ENCODE measurements at regions not wholly inside any gene's neighbourhood (a gene's known extent, or its start where the extent isn't known, plus 50 kb on each side); places are given as distances from the start of the nearest gene placed in this dataset.

DNA sequence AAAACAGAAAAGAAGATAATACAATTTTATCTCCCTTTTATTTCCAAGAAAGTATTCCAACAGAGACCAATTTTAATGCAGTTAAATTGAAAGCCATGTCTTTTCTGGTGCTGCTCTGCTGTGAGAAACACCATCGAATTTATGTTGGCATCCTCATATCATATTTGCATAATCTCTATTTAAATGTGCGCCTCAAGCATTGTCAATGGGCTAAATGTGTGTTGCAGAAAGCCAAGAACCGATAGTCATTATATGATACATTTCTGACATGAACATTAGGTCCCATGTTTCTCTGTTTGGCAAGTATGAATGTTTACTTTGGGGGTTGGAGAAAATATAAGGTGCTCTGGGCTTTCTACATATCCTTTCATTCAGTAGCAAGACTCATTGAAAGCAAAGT is 1023.5 kb upstream of the CELF2 start:
- no peak overlapping the region for H3K27ac ChIP-seq
- DNase-seq (ENCODE audit: low read depth in 1 of 2, low spot score in 1 of 2) = no peak
- H3K27me3 ChIP-seq = no peaks in the 10 kb centered on the region
- no peak overlapping the region for H3K4me3 ChIP-seq
- H3K9me3 ChIP-seq (ENCODE audit: low read depth) = no peaks in the 10 kb centered on the region
- H3K36me3 ChIP-seq = no peaks in the 10 kb centered on the region
- TF ChIP-seq, protein P1, sequence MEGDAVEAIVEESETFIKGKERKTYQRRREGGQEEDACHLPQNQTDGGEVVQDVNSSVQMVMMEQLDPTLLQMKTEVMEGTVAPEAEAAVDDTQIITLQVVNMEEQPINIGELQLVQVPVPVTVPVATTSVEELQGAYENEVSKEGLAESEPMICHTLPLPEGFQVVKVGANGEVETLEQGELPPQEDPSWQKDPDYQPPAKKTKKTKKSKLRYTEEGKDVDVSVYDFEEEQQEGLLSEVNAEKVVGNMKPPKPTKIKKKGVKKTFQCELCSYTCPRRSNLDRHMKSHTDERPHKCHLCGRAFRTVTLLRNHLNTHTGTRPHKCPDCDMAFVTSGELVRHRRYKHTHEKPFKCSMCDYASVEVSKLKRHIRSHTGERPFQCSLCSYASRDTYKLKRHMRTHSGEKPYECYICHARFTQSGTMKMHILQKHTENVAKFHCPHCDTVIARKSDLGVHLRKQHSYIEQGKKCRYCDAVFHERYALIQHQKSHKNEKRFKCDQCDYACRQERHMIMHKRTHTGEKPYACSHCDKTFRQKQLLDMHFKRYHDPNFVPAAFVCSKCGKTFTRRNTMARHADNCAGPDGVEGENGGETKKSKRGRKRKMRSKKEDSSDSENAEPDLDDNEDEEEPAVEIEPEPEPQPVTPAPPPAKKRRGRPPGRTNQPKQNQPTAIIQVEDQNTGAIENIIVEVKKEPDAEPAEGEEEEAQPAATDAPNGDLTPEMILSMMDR (IDR thresholded peaks at IDR 0.05; ENCODE audit: low read depth, low read length) = no peak
- H3K4me1 ChIP-seq (ENCODE audit: low read depth) = peaks cover 11% of the 10 kb centered on the region

- Histone ChIP-seq H3K27me3 (no peaks in the 10 kb centered on the region), H3K4me1 (ENCODE audit: low read depth) (no peaks in the 10 kb centered on the region), H3K4me3 (no peak overlapping the region), H3K36me3 (no peaks in the 10 kb centered on the region), H3K9me3 (ENCODE audit: low read depth) (no peaks in the 10 kb centered on the region), H3K27ac (no peak overlapping the region)
- TF ChIP-seq, protein P1 (IDR thresholded peaks at IDR 0.05; ENCODE audit: low read depth, low read length) = no peak
- DNase-seq (ENCODE audit: low read depth in 1 of 2, low spot score in 1 of 2) = no peak
Observed at GRCh38 chr10:9999627-10000026, 1018.0 kb upstream of the CELF2 start.

DNA sequence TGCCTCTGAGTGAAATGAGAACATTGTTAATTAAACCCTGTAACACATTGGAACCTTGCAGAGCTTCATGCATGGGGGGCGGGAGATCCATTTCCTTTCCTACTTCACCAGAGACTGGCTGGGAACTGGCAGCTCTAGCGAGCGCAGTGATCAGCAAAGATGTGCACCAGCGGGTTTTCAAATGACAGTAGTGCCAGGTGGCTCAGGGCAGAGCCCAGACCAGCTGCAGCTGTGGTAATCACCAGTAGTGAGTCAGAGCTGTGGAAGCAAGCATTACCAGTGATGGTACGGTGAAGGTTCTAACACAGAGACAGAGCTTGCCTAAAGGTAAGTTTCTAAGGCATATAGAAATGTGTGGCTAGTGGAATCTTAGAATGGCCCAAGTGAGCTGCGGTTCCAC is 1009.7 kb upstream of the CELF2 start:
- TF ChIP-seq, protein P1 (IDR thresholded peaks at IDR 0.05; ENCODE audit: low read depth, low read length) = no peak
- no peaks in the 10 kb centered on the region for H3K4me1 ChIP-seq (ENCODE audit: low read depth)

DNA sequence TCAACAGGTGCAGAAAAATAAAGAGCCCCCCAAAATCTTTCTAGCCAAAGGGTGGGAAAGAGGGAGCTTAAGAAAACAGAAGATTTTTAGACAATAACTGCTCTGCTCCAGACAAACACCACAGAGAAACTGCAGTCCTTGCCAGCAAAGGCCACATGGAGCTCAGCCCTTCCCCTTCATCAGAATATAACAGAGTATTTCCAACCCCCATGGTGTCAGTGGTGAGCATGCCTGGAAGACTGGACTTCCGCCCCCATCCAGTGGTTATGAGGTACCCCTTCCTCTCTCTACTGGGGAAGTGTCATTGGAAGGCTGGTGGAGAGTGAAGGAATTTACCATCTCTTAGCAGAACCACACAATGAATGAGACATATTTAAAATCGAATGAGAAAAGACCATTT is 1007.3 kb upstream of the CELF2 start:
- H3K4me3 ChIP-seq = no peak overlapping the region
- TF ChIP-seq, protein P1 (IDR thresholded peaks at IDR 0.05; ENCODE audit: low read depth, low read length) = no peak
- H3K4me1 ChIP-seq (ENCODE audit: low read depth) = no peaks in the 10 kb centered on the region
- no peaks in the 10 kb centered on the region for H3K36me3 ChIP-seq
- no peak overlapping the region for H3K27ac ChIP-seq
- no peak for DNase-seq (ENCODE audit: low read depth in 1 of 2, low spot score in 1 of 2)
- no peaks in the 10 kb centered on the region for H3K27me3 ChIP-seq
- no peaks in the 10 kb centered on the region for H3K9me3 ChIP-seq (ENCODE audit: low read depth)

More for the DNA sequence above, 1009.7 kb upstream of the CELF2 start:
- no peak overlapping the region for H3K27ac ChIP-seq
- no peak overlapping the region for H3K4me3 ChIP-seq
- no peaks in the 10 kb centered on the region for H3K27me3 ChIP-seq
- DNase-seq (ENCODE audit: low read depth in 1 of 2, low spot score in 1 of 2) = no peak
- H3K36me3 ChIP-seq = no peaks in the 10 kb centered on the region
- no peaks in the 10 kb centered on the region for H3K9me3 ChIP-seq (ENCODE audit: low read depth)

GRCh38 chr10:10014846-10015245 is 1002.8 kb upstream of the CELF2 start:
- Histone ChIP-seq H3K27me3 (no peaks in the 10 kb centered on the region), H3K4me1 (ENCODE audit: low read depth) (no peaks in the 10 kb centered on the region)
- DNase-seq (ENCODE audit: low read depth in 1 of 2, low spot score in 1 of 2) = no peak

More at GRCh38 chr10:10014846-10015245, 1002.8 kb upstream of the CELF2 start:
- TF ChIP-seq, protein P1 (IDR thresholded peaks at IDR 0.05; ENCODE audit: low read depth, low read length) = no peak
- no peaks in the 10 kb centered on the region for H3K36me3 ChIP-seq
- no peak overlapping the region for H3K27ac ChIP-seq
- no peaks in the 10 kb centered on the region for H3K9me3 ChIP-seq (ENCODE audit: low read depth)
- H3K4me3 ChIP-seq = no peak overlapping the region
